ENCODE measurements at regions not wholly inside any gene's neighbourhood (a gene's known extent, or its start where the extent isn't known, plus 50 kb on each side); places are given as distances from the start of the nearest gene placed in this dataset.
"Not testable (repeated sequence)": the region's sequence is repeated elsewhere in the genome, so short reads cannot be mapped to it uniquely, and the experiment has no call there.

DNA sequence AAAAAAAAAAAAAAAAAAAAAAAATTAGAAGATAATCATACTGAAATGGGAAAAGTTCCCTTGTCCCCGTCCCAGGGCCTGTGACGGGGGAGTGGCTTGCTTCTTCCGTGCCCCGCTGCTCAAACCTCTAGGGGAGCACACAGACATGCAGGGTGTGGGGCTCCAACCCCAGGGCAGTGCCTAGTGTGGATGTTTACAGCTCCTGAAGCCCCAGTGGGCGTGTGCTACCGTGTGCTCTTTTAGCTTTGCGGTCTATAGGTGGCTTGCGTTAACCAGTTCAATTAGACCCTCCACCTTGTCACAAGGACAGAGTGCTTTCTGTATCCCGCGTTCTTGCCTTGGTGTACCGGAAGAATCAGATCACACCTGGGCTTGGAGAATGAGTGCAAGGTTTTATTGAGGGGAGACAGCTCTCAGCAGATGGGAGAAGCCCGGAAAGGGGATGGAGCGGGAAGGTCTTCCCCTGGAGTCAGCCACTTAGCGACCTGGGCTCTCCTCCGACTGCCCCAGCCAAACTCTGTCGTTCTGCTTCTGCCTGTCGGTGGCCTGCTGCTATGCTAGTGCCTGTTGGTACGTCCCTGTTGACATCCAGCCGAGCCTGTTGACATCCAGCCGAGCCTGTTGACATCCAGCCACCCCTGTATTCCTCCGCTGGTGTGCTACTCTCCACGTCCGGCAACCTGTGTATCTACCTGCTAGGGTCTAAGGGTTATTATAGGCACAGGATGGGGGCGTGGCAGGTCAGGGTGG, 569.8 kb downstream of the VGLL3 start:
- H3K4me1 Mint-ChIP-seq (ENCODE audit: low read depth): no peaks in the 10 kb centered on the region
- no peaks in the 10 kb centered on the region for H3K27me3 Mint-ChIP-seq (ENCODE audit: insufficient read depth)
- no peaks in the 10 kb centered on the region for H3K36me3 Mint-ChIP-seq (ENCODE audit: low read depth)
- no peak for DNase-seq
- no peak overlapping the region for H3K4me3 Mint-ChIP-seq
- TF ChIP-seq, protein P1, sequence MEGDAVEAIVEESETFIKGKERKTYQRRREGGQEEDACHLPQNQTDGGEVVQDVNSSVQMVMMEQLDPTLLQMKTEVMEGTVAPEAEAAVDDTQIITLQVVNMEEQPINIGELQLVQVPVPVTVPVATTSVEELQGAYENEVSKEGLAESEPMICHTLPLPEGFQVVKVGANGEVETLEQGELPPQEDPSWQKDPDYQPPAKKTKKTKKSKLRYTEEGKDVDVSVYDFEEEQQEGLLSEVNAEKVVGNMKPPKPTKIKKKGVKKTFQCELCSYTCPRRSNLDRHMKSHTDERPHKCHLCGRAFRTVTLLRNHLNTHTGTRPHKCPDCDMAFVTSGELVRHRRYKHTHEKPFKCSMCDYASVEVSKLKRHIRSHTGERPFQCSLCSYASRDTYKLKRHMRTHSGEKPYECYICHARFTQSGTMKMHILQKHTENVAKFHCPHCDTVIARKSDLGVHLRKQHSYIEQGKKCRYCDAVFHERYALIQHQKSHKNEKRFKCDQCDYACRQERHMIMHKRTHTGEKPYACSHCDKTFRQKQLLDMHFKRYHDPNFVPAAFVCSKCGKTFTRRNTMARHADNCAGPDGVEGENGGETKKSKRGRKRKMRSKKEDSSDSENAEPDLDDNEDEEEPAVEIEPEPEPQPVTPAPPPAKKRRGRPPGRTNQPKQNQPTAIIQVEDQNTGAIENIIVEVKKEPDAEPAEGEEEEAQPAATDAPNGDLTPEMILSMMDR (IDR thresholded peaks at IDR 0.05): no peak
- H3K27ac Mint-ChIP-seq: no peak overlapping the region
- H3K9me3 Mint-ChIP-seq: peaks cover 25% of the 10 kb centered on the region

DNA sequence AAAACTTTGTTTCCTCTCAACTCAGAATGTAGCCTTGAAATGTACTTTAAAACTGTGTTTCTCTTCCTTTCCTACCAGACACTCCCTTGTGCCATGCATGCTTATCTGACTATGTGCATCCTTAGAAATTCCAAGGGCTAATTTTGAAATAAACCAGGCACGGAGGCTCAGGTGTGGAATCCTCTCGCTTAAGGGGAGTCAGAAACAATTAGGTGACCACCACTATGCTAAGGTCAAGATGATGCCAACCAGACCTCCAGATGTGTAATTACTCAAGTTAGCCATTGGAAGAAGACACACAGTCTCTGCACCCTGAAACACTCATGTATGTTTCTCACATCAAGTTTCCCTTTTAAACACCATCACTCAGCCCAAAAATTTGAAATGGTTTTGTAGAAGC, 572.1 kb downstream of the VGLL3 start:
- peaks cover 17% of the 10 kb centered on the region for H3K9me3 Mint-ChIP-seq
- no peak overlapping the region for H3K27ac Mint-ChIP-seq
- no peak overlapping the region for H3K4me3 Mint-ChIP-seq
- TF ChIP-seq, protein P1 (IDR thresholded peaks at IDR 0.05): no peak
- DNase-seq: no peak
- H3K4me1 Mint-ChIP-seq (ENCODE audit: low read depth): no peaks in the 10 kb centered on the region
- H3K36me3 Mint-ChIP-seq (ENCODE audit: low read depth): no peaks in the 10 kb centered on the region
- no peaks in the 10 kb centered on the region for H3K27me3 Mint-ChIP-seq (ENCODE audit: insufficient read depth)

DNA sequence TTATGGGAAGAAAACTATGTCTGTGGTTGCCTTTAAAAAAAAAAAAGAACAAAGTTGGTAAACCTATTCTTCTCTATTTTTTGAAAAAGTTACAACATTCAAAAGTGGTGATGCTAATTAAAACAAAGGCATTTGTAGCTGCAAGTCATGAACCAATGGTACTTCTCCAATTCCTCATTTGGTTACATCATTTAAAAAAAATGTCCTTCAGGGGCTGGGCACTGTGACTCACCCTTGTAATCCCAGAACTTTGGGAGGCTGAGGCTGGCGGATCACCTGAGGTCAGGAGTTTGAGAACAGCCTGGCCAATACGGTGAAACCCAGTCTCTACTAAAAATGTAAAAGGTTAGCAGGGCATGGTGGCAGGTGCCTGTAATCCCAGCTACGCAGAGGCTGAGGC, 574.6 kb downstream of the VGLL3 start:
- H3K4me3 Mint-ChIP-seq: no peak overlapping the region
- no peaks in the 10 kb centered on the region for H3K27me3 Mint-ChIP-seq (ENCODE audit: insufficient read depth)
- no peak for DNase-seq
- TF ChIP-seq, protein P1 (IDR thresholded peaks at IDR 0.05): no peak
- H3K4me1 Mint-ChIP-seq (ENCODE audit: low read depth): no peaks in the 10 kb centered on the region
- no peaks in the 10 kb centered on the region for H3K36me3 Mint-ChIP-seq (ENCODE audit: low read depth)
- H3K9me3 Mint-ChIP-seq: peaks cover 21% of the 10 kb centered on the region
- H3K27ac Mint-ChIP-seq: no peak overlapping the region

DNA sequence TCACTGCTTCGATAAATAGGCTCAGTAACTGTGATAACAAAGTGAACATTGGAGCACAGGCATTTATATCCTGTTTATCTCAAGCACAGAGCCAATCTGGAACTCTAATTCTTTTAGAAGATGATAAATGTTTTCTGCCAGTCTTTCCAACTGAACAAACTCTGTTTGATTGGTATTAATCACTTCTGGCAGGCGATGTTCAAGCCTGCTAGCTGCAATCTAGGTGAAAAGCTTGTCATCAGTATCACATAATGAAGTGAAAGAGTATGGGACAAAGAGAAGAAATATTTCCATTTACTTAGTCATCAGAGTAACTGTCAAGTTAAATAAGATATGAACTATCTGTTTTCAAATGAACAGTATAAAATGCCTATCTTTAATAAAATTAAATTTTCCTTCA, 577.3 kb downstream of the VGLL3 start:
- Mint-ChIP-seq H3K4me1 (ENCODE audit: low read depth) (no peaks in the 10 kb centered on the region), H3K9me3 (peaks cover 17% of the 10 kb centered on the region)

DNA sequence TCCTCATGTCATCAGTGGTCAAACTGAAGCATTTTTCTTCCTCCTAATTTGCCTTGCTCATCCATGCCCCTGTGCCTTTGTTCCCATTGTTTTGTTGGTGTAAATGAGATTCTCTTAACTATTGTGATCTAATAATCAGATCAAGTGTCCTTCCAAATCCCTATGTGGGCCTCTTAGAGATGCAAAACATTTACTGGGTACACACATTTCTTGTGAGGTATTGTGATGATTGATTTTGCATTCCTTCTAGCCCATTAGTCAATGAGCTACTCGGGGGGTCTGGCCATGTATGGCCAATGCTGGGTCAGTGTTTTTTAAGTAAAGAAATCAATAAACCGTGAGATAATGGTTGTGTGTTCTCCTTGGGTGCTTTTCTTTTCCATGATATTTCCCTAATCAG, 580.4 kb downstream of the VGLL3 start:
- TF ChIP-seq, protein P1 (IDR thresholded peaks at IDR 0.05): no peak
- peaks cover 28% of the 10 kb centered on the region for H3K9me3 Mint-ChIP-seq
- H3K4me1 Mint-ChIP-seq (ENCODE audit: low read depth): no peaks in the 10 kb centered on the region
- no peak overlapping the region for H3K4me3 Mint-ChIP-seq
- H3K36me3 Mint-ChIP-seq (ENCODE audit: low read depth): 0 out of 2 replicates have a peak, but pooled peaks cover 4% of the 10 kb centered on the region
- H3K27me3 Mint-ChIP-seq (ENCODE audit: insufficient read depth): no peaks in the 10 kb centered on the region
- H3K27ac Mint-ChIP-seq: no peak overlapping the region
- DNase-seq: no peak

More for the DNA sequence above, 577.3 kb downstream of the VGLL3 start:
- no peak overlapping the region for H3K4me3 Mint-ChIP-seq
- DNase-seq: no peak
- H3K27ac Mint-ChIP-seq: no peak overlapping the region
- H3K36me3 Mint-ChIP-seq (ENCODE audit: low read depth): 0 out of 2 replicates have a peak, but pooled peaks cover 4% of the 10 kb centered on the region
- TF ChIP-seq, protein P1 (IDR thresholded peaks at IDR 0.05): no peak
- no peaks in the 10 kb centered on the region for H3K27me3 Mint-ChIP-seq (ENCODE audit: insufficient read depth)

DNA sequence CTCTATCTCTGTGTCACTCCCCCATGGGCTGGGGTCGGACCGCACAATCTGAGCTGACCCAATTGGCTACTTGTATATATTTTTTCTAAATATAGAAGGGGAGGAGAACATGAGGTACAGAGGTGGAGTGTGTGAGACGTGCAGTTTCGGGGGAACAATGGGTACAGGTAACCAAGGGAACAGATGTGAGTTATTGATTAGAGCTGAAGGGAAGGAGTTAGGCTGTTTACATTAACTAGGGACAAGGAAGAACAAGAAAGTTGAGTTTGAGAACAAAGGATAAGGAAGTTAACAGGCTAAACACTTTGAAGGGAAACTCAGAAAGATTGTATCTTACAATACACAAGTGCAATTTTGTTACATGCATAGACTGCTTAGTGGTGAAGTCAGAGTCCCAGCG, 601.2 kb downstream of the VGLL3 start:
- H3K27me3 Mint-ChIP-seq (ENCODE audit: insufficient read depth); H3K4me1 Mint-ChIP-seq (ENCODE audit: low read depth); H3K36me3 Mint-ChIP-seq (ENCODE audit: low read depth); H3K4me3 Mint-ChIP-seq; DNase-seq; H3K27ac Mint-ChIP-seq: not testable (repeated sequence)
- peaks cover 19% of the 10 kb centered on the region for H3K9me3 Mint-ChIP-seq

Measured in HFFc6 (cell line).